DOHH2 (cell line): ENCODE measurements at regions not wholly inside any gene's neighbourhood (a gene's known extent, or its start where the extent isn't known, plus 50 kb on each side); places are given as distances from the start of the nearest gene placed in this dataset.

ENCODE experiments used
- H3F3A ChIP-seq: fragments of 200-600 bp; sonication (generic), shearing (Covaris generic); 2 replicates; pipeline ENCODE4 v1.6.0; 2016; ENCODE audit warnings: antibody characterized with exemption, mild to moderate bottlenecking; ENCODE audit not compliant: control insufficient read depth, insufficient read depth
- H3K27ac ChIP-seq: fragments of 200-600 bp; sonication (generic); 2 replicates; pipeline ENCODE4 v1.5.1; 2014; ENCODE audit warnings: low read depth, mild to moderate bottlenecking, low read length, moderate library complexity
- H3K27me3 ChIP-seq: fragments of 200-600 bp; sonication (generic); 2 replicates; pipeline ENCODE4 v1.6.1; 2014; ENCODE audit warnings: mild to moderate bottlenecking, low read length, mixed read lengths; ENCODE audit not compliant: control insufficient read depth
- H3K36me3 ChIP-seq: fragments of 200-600 bp; sonication (generic); 2 replicates; pipeline ENCODE4 v1.6.1; 2014; ENCODE audit warnings: mild to moderate bottlenecking, low read length, moderate library complexity, mixed read lengths; ENCODE audit not compliant: control insufficient read depth
- H3K4me1 ChIP-seq: fragments of 200-600 bp; sonication (generic); 2 replicates; pipeline ENCODE4 v1.6.1; 2014; ENCODE audit warnings: mild to moderate bottlenecking, low read length, mixed read lengths; ENCODE audit not compliant: control insufficient read depth
- H3K4me2 ChIP-seq: fragments of 200-600 bp; sonication (generic); 2 replicates; pipeline ENCODE4 v1.6.0; 2014; ENCODE audit warnings: mild to moderate bottlenecking, low read length, moderate library complexity
- H3K4me3 ChIP-seq: fragments of 200-600 bp; sonication (generic); 2 replicates; pipeline ENCODE4 v1.5.1; 2014; ENCODE audit warnings: mild to moderate bottlenecking, low read length, mixed read lengths
- H3K79me2 ChIP-seq: fragments of 200-600 bp; sonication (generic); 2 replicates; pipeline ENCODE4 v1.6.1; 2014; ENCODE audit warnings: mild to moderate bottlenecking, low read length, mixed read lengths; ENCODE audit not compliant: control insufficient read depth
- H3K9me2 ChIP-seq: fragments of 200-600 bp; sonication (generic); replicated peaks from 2 replicates; pipeline ENCODE4 v1.6.1; 2014; ENCODE audit warnings: mild to moderate bottlenecking, low read length, mixed read lengths; ENCODE audit not compliant: control insufficient read depth
- H3K9me3 ChIP-seq: fragments of 200-600 bp; sonication (generic); 2 replicates; pipeline ENCODE4 v1.6.1; 2014; ENCODE audit warnings: antibody characterized with exemption, low read length, mixed read lengths; ENCODE audit not compliant: control insufficient read depth, insufficient read depth
- H4K20me1 ChIP-seq: fragments of 200-600 bp; sonication (generic); 2 replicates; pipeline ENCODE4 v1.6.0; 2014; ENCODE audit warnings: low read depth, mild to moderate bottlenecking, antibody characterized with exemption, low read length, moderate library complexity; ENCODE audit not compliant: control insufficient read depth, insufficient read depth
- EZH2phosphoT487 ChIP-seq: fragments of 200-600 bp; sonication (generic); IDR thresholded peaks from 2 replicates; pipeline ENCODE4 v1.6.1; 2017; ENCODE audit warnings: borderline replicate concordance, mild to moderate bottlenecking, antibody characterized with exemption, low read length, moderate library complexity, mixed read lengths
- TF ChIP-seq, protein P1 (sequence below): fragments of 200-600 bp; sonication (generic); IDR thresholded peaks from one replicate; pipeline ENCODE4 v1.5.1; 2014; ENCODE audit warnings: antibody characterized with exemption, mild to moderate bottlenecking, low read depth, low read length; ENCODE audit not compliant: poor library complexity, severe bottlenecking

DNA sequence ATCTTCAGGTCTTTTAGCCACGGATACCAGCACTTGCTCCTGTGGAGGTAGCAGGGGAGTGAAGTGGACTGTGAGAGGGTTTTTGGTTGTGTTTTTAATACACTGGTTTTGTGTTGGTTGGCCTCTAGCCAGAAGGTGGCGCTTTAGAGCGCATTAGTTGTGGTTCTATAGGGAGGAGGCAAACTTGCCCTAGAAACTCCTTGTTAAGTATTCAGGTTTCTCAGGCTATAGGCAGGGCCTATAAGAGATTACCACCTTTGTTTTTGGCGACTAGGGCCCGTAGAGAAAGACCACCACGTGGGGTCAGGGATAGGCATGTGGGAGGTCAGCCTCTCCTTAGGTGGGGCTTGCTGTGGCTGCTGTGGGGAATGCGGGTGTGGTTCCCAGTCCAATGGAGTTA, 221.6 kb upstream of the SPANXN4 start:
- Histone ChIP-seq H3K79me2 (no peaks in the 10 kb centered on the region), H3K27me3 (no peaks in the 10 kb centered on the region), H3K4me2 (no peak overlapping the region), H3K4me1 (no peaks in the 10 kb centered on the region), H3K9me2 (no peaks in the 10 kb centered on the region), H3K9me3 (no peaks in the 10 kb centered on the region), H3K4me3 (no peak overlapping the region), H3K36me3 (no peaks in the 10 kb centered on the region), H3F3A (no peaks in the 10 kb centered on the region), H3K27ac (no peak overlapping the region), H4K20me1 (no peaks in the 10 kb centered on the region)
- TF ChIP-seq, protein P1, sequence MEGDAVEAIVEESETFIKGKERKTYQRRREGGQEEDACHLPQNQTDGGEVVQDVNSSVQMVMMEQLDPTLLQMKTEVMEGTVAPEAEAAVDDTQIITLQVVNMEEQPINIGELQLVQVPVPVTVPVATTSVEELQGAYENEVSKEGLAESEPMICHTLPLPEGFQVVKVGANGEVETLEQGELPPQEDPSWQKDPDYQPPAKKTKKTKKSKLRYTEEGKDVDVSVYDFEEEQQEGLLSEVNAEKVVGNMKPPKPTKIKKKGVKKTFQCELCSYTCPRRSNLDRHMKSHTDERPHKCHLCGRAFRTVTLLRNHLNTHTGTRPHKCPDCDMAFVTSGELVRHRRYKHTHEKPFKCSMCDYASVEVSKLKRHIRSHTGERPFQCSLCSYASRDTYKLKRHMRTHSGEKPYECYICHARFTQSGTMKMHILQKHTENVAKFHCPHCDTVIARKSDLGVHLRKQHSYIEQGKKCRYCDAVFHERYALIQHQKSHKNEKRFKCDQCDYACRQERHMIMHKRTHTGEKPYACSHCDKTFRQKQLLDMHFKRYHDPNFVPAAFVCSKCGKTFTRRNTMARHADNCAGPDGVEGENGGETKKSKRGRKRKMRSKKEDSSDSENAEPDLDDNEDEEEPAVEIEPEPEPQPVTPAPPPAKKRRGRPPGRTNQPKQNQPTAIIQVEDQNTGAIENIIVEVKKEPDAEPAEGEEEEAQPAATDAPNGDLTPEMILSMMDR = peak; percentile 36
- TF ChIP-seq EZH2phosphoT487 = no peak

DNA sequence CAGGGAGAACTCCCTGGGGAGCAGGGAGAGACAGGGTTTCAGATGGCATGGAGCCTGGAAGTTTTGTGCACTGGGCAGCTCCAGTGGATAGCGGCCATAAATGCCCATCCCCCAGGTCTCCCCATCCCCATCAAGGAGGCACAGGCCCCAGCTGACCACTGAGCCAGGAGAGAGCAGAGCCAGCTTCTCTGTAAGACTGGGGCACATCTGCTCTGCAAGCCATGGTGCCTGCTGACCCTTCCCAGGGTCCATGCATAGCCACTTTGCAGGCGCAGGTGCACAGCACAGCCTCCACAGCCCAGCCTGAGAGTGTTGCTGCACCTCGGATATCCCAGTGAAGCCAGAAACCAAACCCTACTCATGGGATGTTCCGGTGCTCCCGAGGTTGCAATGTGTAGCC, 206.3 kb upstream of the SPANXN4 start:
- Histone ChIP-seq H3K4me3 (no peak overlapping the region), H3K79me2 (no peaks in the 10 kb centered on the region), H3K27ac (no peak overlapping the region), H3K27me3 (no peaks in the 10 kb centered on the region), H3K36me3 (no peaks in the 10 kb centered on the region), H4K20me1 (no peaks in the 10 kb centered on the region), H3K4me2 (no peak overlapping the region), H3K4me1 (no peaks in the 10 kb centered on the region), H3F3A (no peaks in the 10 kb centered on the region), H3K9me2 (no peaks in the 10 kb centered on the region), H3K9me3 (no peaks in the 10 kb centered on the region)
- no peak for TF ChIP-seq EZH2phosphoT487
- TF ChIP-seq, protein P1 = no peak

DNA sequence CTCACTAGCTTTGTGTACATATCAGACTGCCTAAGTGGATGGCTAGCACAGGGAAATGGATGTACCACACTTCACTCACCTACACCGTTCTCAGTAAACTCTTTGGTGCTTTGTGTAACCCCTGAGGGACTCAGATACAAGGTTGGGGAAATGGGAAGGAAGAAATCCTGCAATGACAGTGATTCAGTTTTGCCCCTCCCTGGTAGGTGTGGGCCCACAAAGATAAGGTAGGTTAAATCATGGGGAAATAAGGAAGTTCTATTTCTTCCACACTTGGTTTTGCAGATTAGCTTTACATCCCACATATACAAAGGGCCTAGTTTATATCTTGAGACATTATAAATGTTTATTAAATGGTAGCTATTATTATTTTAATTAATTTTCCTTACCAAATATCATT, 197.6 kb upstream of the SPANXN4 start:
- Histone ChIP-seq H3K27ac (no peak overlapping the region), H3K9me2 (no peaks in the 10 kb centered on the region), H3F3A (no peaks in the 10 kb centered on the region), H3K4me3 (no peak overlapping the region), H3K79me2 (no peaks in the 10 kb centered on the region), H3K36me3 (no peaks in the 10 kb centered on the region), H4K20me1 (no peaks in the 10 kb centered on the region), H3K4me2 (no peak overlapping the region), H3K9me3 (no peaks in the 10 kb centered on the region), H3K27me3 (no peaks in the 10 kb centered on the region), H3K4me1 (no peaks in the 10 kb centered on the region)
- TF ChIP-seq, protein P1 = no peak
- TF ChIP-seq EZH2phosphoT487 = no peak
